OCI-LY7 (cell line): ENCODE measurements at regions not wholly inside any gene's neighbourhood (a gene's known extent, or its start where the extent isn't known, plus 50 kb on each side); places are given as distances from the start of the nearest gene placed in this dataset.
A peak's percentile ranks its signal among the peaks of the same experiment; 100 is the strongest.

ENCODE experiments used
- BruUV-seq: library from RNA; stranded (reverse); fragments of 400-500 nt; replicated peaks from 2 replicates; lab custom pipeline; 2021; lab: Mats Ljungman, UMichigan
- CTCF ChIA-PET: fragments of 300-600 bp; sonication (Branson Sonifier 250); formaldehyde crosslinking; loops from one replicate; lab custom pipeline; 2022; ENCODE audit warnings: antibody characterized with exemption; ENCODE audit not compliant: unreplicated experiment; lab: Charles Lee
- POLR2A ChIA-PET: fragments of 300-600 bp; sonication (Branson Sonifier 250); formaldehyde crosslinking; loops from one replicate; lab custom pipeline; 2022; ENCODE audit warnings: antibody characterized with exemption; lab: Charles Lee
- DNase-seq: peaks from one replicate; pipeline ENCODE4 v3.0.0-alpha.2; 2015; ENCODE audit warnings: low spot score
- H2AFZ ChIP-seq: fragments of 200-600 bp; sonication (generic), shearing (Covaris generic); 2 replicates; pipeline ENCODE4 v1.6.1; 2014; ENCODE audit warnings: mild to moderate bottlenecking, antibody characterized with exemption, low read length, moderate library complexity
- H3K27ac ChIP-seq: fragments of 200-600 bp; sonication (generic); 2 replicates; pipeline ENCODE4 v1.5.1; 2014; ENCODE audit warnings: mixed run types, low read depth, mild to moderate bottlenecking, moderate library complexity, low read length, inconsistent platforms; ENCODE audit not compliant: poor library complexity, severe bottlenecking
- H3K36me3 ChIP-seq: fragments of 200-600 bp; sonication (generic); 2 replicates; pipeline ENCODE4 v1.6.1; 2014; ENCODE audit warnings: mild to moderate bottlenecking, antibody characterized with exemption, low read length, moderate library complexity, mixed read lengths; ENCODE audit not compliant: insufficient read depth
- H3K4me1 ChIP-seq: fragments of 200-600 bp; sonication (generic); 2 replicates; pipeline ENCODE4 v1.5.1; 2014; ENCODE audit warnings: mild to moderate bottlenecking, low read length; ENCODE audit not compliant: insufficient read depth, poor library complexity, severe bottlenecking
- H3K4me2 ChIP-seq: fragments of 200-600 bp; sonication (generic); 2 replicates; pipeline ENCODE4 v1.6.1; 2014; ENCODE audit warnings: mild to moderate bottlenecking, low read length
- H3K4me3 ChIP-seq: fragments of 200-600 bp; sonication (generic); 2 replicates; pipeline ENCODE4 v1.5.1; 2014; ENCODE audit warnings: mild to moderate bottlenecking, low read depth, low read length; ENCODE audit not compliant: poor library complexity, severe bottlenecking
- H3K79me2 ChIP-seq: fragments of 200-600 bp; sonication (generic); 2 replicates; pipeline ENCODE4 v1.6.1; 2016; ENCODE audit warnings: low read depth, mild to moderate bottlenecking, low read length, moderate library complexity, mixed read lengths; ENCODE audit not compliant: insufficient read depth
- H3K9me2 ChIP-seq: fragments of 200-600 bp; sonication (generic); 2 replicates; pipeline ENCODE4 v1.6.1; 2016; ENCODE audit warnings: mild to moderate bottlenecking, low read length, mixed read lengths; ENCODE audit not compliant: insufficient read depth
- H3K9me3 ChIP-seq: fragments of 200-600 bp; sonication (generic); 2 replicates; pipeline ENCODE4 v1.6.1; 2014; ENCODE audit warnings: mild to moderate bottlenecking, mixed run types, low read length, mixed read lengths
- H4K20me1 ChIP-seq: fragments of 200-600 bp; sonication (generic); 2 replicates; pipeline ENCODE4 v1.6.1; 2014; ENCODE audit warnings: mild to moderate bottlenecking, antibody characterized with exemption, low read length, moderate library complexity, mixed read lengths; ENCODE audit not compliant: insufficient read depth
- CTCF ChIP-seq: fragments of 200-600 bp; sonication (generic); conservative IDR thresholded peaks from 2 replicates; pipeline ENCODE4 v1.5.1; 2014; ENCODE audit warnings: mild to moderate bottlenecking, antibody characterized with exemption, low read length, moderate library complexity, mixed read lengths
- EZH2phosphoT487 ChIP-seq: fragments of 200-600 bp; sonication (generic); IDR thresholded peaks from 2 replicates; pipeline ENCODE4 v1.6.1; 2018; ENCODE audit warnings: low read depth, borderline replicate concordance, mild to moderate bottlenecking, mixed run types, antibody characterized with exemption, low read length, moderate library complexity, mixed read lengths
- intact Hi-C: fragments of 100-400 bp; cut with micrococcal nuclease; formaldehyde crosslinking; loops from one replicate; pipeline ENCODE4 v1.10.0; 2022; ENCODE audit not compliant: unreplicated experiment

GRCh38 chr7:108805808-108806397 is 236.2 kb downstream of the DNAJB9 start:
- Histone ChIP-seq H4K20me1 (no peaks in the 10 kb centered on the region), H3K4me2 (no peak overlapping the region), H3K79me2 (no peaks in the 10 kb centered on the region), H3K9me3 (no peaks in the 10 kb centered on the region), H3K4me3 (no peak overlapping the region), H3K9me2 (no peaks in the 10 kb centered on the region; the same call in 1 of the 2 replicates), H3K36me3 (no peaks in the 10 kb centered on the region), H2AFZ (no peak overlapping the region), H3K4me1 (no peaks in the 10 kb centered on the region), H3K27ac (no peak overlapping the region)
- ChIA-PET CTCF (no interaction called here), POLR2A (no interaction called here)
- intact Hi-C loops, result no loop called here
- BruUV-seq, result no TSS peak
- peak; percentile 12 for DNase-seq
- no peak for TF ChIP-seq EZH2phosphoT487
- peak; percentile 78 for TF ChIP-seq CTCF

GRCh38 chr7:108808549-108809266 is 239.0 kb downstream of the DNAJB9 start:
- POLR2A ChIA-PET, result no interaction called here
- CTCF ChIA-PET, result no interaction called here
- DNase-seq, result no peak

More at GRCh38 chr7:108808549-108809266, 239.0 kb downstream of the DNAJB9 start:
- Histone ChIP-seq H3K9me2 (no peaks in the 10 kb centered on the region; the same call in 1 of the 2 replicates), H3K79me2 (no peaks in the 10 kb centered on the region), H3K4me1 (no peaks in the 10 kb centered on the region), H3K27ac (no peak overlapping the region), H3K4me3 (no peak overlapping the region), H3K36me3 (no peaks in the 10 kb centered on the region), H3K4me2 (no peak overlapping the region), H4K20me1 (no peaks in the 10 kb centered on the region), H2AFZ (no peak overlapping the region), H3K9me3 (no peaks in the 10 kb centered on the region)
- intact Hi-C loops, result no loop called here
- TF ChIP-seq EZH2phosphoT487, result no peak
- TF ChIP-seq CTCF, result no peak
- BruUV-seq, result no TSS peak
